ENCODE measurements at regions not wholly inside any gene's neighbourhood (a gene's known extent, or its start where the extent isn't known, plus 50 kb on each side); places are given as distances from the start of the nearest gene placed in this dataset.

- no peak for TF ChIP-seq CTCF (conservative IDR thresholded peaks at IDR 0.05; ENCODE audit: low read length)
- TF ChIP-seq EZH2phosphoT487 (IDR thresholded peaks at IDR 0.05; ENCODE audit: borderline replicate concordance, low read depth, low read length): no peak
These were observed 1288.3 kb upstream of the B3GALT2 start for GRCh38 chr1:194474701-194475100.
